Stimulated activated naive CD4-positive, alpha-beta T cell treated with Interleukin-2 at 50 U/mL for 16 hours (primary cell): ENCODE measurements at regions not wholly inside any gene's neighbourhood (a gene's known extent, or its start where the extent isn't known, plus 50 kb on each side); places are given as distances from the start of the nearest gene placed in this dataset.

Experiments used
- DNase-seq: peaks from one replicate; lab custom pipeline; 2025; lab: John Stamatoyannopoulos, UW

DNA sequence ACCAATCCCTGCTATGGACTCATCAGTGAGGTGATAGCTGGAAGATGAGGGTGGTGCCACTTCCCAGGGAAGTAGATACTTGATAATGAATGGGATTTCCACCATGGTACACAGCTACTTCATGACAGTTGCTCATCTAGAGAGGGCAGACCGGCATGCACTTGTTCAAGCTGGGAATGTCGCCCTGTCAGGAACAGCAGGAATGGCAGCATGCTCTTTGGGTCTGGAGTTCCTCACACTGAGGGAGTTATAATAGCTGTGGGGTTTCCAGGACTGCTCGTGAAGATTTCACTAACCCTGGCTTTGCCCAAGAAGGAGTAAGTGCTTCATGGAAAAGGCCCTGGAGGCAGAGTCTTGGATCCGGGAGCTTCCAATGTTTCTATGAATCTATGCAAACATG lies 129.2 kb downstream of the PSMG1 start:
- no peak for DNase-seq

DNA sequence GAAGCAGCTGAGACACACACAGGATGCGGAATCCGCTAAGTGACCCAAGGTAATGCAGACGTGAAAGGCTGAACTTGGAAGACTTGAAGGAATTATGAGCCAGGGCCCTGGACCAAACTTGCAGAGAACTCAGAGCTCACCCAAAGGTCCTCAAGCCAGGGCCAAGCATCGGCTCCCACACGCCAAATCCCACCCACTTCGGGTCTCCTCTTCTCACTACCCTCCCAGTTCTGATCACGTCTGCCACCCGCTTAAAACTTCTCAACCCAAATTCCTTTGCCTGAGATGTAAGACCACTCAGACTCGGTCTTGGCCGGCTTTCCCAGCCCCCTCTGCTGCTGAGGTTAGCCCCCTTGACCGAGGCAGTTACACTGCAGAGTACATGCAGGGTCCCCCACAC lies 130.1 kb downstream of the PSMG1 start:
- no peak for DNase-seq

DNA sequence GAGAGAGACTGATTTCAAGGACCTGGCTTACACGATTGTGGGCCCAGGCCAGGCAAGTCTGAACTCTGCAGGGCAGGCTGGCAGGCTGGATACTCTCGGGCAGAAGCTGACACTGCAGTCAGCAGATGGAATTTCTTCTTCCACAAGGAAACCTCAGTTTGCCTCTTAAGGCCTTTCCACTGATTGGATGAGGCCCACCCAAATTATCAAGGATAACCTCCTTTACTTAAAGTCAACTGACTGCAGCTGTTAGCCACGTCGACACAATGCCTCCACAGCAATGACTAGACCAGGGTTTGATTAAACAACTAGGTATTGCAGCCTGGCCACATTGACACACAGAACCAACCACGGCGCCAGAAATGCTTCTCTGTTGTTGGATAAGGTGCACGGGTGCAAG lies 130.5 kb downstream of the PSMG1 start:
- DNase-seq, result no peak

DNA sequence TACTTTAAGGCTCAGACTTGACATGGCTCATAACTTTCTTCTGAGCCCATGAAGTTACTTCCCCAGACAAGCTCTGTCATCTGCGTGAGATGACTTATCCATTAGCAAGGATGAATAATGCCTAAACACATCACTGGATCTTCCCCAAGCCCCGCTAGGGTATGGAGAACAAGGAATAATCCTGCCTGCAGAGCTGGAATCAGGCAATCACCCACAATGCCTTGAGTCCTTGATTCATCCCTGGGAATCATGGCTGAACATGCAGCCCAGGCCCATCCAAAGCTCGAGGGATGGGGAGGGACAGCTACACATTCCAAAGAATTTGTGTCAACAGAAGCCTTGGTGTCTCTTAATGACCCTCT lies 131.7 kb downstream of the PSMG1 start:
- DNase-seq, result no peak

DNA sequence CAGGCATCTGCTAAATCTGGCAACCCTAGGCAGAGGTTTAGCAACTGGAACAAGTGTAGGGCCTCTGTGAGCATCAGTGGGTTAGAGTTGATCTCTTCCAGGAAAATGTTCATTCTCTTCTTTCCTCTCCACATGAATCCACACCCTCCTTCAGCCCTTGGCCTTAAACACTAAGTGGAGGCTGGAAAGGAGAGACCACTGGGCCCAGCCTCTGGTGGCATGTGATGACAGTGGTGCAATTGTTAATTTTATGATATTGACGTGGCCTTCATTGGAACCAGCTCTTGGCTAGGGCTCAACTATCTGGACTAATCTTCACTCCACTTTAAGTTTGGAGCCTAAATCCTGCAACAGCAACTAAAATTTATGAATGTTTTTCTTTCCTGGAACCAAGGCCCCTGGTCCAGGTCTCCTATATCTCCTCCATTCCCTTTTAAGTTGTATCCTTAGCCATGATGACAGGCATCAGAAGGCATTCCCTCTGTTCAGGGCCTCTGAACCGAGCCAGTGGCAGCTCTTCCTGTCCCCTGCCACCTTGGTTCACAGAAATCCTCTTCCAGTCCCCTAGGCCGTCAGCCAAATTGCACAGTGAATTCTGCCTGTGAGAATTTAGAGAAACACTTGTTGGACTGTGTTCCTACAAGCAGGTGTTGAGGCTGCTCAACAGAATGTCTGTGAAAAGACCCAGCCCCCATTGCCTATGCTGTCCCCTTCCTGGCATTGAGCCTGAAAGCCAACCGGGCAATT lies 132.2 kb downstream of the PSMG1 start:
- no peak for DNase-seq

DNA sequence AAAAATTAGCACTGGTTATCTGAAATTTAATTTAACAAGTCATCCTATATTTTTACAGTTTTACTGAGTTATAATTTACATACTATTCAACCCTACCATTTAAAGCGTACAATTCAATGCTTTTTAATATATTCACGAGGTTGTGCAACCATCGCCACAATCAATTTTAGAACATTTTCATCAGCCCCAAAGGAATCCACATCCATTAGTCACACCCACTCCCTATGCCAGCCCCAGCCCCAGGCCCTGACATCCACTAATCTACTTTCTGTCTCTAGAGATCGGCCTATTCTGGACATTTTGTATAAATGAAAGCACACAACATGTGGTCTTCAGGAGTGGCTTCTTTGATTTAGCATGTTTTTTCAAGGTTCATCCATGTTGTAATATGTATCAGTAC lies 134.7 kb downstream of the PSMG1 start:
- DNase-seq, result no peak

DNA sequence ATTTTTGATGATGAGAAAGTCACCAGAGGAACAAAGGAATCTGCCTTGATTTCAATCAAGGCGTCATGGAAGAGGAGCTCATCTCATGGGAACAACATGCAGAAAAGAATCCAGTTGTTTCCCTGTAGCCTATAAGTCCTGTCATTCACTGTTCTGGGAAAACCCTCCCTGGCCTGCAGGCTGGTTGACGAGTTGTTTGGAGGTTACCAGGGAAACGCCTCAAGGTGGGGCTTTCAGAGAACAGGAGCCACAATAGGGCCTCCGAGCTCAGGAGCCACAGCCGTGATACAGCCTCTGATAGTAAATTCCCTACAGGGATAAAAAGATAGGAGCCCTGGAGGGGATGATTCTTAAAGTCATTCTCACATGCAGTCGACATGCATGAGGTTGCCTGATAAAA lies 135.2 kb downstream of the PSMG1 start:
- no peak for DNase-seq

DNA sequence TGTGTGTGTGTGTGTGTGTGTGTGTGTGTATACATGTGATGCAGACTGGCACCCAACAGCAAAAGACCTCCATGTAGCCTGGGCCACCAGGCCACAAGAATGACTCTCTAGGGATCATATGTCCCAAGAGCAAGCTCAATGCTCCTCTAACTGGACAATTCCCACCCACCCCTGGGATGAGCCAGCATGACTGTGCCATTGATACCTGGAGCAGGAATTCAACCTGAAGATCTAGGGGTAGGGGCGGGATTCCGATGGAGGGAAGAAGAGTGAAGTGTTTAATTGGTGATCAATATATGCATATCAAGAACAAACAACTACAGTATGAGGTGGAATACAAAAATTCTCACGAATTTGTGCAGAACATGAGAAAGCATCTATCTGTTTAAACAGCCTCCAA lies 136.2 kb downstream of the PSMG1 start:
- no peak for DNase-seq

DNA sequence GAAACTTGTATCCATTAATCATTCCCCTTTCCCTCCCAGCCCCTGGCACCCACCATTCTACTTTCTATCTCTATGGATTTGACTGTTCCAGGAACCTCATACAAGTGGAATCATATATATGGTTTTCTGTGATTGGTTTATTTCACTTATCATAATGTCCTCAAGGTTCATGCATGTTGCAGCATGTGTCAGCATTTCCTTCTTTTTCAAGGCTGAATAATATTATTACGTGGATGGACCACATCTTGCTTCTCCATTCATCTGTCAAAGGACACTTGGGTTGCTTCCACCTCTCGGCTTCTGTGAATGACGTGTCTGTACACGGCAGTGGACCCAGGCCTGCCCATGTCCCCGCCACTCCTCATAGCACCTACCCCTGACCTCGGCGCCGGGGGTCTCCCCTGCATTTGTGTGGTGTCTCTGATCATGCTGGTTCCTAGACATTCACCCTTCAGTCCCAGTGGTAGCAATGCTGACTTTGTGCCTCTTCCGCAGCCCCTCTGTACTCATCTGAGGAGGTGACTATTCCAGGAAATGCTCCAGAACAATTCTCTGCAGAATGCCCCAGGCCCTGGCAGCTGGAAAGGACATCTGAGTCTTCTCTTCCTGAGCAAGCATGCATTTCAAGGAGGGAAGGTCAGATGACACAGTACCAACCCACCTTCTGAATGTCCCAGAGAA lies 136.9 kb downstream of the PSMG1 start:
- no peak for DNase-seq

DNA sequence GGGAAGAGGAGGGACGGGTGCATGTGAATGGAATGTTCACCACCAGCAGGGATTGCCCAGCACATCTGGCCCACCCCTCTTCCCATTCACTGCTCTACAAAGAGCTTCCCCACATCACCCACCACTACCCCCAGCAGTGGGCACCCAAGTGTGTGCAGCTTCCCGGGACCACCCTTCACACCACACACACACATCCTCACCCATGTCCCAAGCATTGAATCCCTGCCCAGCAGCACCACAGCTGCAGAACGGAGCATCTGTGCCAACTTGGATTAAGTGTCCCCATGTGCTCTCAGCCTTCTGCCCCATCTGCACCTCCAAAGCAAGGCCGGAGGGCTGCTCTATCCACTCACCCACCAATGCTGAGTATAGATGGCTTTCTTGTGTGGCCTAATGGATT lies 141.4 kb downstream of the PSMG1 start:
- DNase-seq, result no peak

DNA sequence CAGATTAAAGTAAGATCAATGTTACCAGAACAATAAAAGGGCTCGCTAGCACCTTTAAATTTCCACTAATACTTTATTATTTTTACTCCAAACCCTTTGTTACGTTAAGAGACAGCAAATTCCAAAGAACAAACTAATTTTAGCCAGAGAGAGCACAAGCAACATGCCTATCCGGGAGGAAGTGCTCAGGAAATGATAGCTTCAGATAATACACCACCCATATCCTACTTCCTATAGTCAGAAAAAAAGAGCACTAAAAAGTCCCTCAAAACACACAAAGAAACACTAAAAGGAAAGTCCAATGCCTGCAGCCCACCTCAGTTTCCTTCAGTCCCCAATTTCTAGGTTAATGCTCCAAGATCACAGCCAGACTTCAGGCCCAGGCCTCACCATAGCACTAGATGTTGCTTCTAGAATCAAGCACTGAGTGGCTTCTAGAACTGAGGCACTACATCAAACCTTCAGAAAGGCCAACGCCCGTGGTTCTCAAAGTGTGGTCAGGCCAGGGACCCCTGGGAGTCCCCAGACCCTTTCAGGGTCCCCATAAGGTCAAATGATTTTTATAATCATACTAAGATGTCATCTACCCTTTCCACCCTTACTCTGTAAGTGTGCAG lies 142.6 kb downstream of the PSMG1 start:
- DNase-seq, result no peak

DNA sequence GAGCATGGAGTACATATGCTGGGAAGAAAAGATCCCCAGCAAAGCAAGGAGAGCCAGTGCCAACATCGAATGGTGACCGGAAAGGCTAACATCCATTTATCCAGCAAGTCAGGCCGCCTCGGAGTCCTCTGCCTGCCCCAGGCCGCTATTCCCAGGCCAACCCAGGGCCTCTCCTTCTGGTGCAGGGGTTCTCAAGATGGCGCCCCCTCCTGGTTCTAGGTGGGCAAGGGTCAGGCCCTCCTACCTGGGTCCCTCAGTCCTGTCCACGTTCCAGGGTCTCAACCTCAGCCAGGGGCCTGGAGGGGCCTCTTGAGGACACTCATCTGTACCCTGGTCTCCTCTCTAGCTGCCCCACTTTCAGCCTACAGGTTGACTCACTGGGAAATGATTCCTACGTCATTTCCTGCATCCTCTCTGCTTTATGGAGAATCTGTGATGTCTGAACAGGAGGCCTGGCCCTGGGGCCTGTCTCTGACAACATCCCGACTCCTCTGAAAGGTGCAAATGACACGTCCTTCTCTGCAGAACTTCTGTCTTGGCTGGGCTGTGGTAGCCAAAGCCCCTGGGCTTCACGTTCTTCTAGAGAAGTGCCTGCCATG lies 145.3 kb downstream of the PSMG1 start:
- DNase-seq, result no peak

DNA sequence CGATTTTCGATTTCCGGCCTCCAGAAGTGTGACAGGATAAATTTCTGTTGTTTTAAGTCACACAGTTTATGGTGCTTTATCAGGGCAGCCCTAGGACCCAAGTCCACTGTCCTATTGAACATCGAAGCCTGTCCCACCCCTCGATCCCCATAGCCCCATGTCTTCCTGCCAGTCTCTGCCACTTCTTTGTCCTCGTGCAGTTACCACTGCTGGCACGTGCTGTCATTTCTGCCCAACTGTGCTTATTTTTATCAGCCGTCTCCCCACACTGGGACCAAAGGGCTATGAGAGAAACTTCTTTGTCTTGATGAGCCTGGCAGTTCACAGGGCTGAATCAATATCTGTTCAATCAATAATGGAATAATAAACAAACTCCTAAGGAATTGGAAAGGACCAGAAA lies 146.7 kb downstream of the PSMG1 start:
- no peak for DNase-seq

DNA sequence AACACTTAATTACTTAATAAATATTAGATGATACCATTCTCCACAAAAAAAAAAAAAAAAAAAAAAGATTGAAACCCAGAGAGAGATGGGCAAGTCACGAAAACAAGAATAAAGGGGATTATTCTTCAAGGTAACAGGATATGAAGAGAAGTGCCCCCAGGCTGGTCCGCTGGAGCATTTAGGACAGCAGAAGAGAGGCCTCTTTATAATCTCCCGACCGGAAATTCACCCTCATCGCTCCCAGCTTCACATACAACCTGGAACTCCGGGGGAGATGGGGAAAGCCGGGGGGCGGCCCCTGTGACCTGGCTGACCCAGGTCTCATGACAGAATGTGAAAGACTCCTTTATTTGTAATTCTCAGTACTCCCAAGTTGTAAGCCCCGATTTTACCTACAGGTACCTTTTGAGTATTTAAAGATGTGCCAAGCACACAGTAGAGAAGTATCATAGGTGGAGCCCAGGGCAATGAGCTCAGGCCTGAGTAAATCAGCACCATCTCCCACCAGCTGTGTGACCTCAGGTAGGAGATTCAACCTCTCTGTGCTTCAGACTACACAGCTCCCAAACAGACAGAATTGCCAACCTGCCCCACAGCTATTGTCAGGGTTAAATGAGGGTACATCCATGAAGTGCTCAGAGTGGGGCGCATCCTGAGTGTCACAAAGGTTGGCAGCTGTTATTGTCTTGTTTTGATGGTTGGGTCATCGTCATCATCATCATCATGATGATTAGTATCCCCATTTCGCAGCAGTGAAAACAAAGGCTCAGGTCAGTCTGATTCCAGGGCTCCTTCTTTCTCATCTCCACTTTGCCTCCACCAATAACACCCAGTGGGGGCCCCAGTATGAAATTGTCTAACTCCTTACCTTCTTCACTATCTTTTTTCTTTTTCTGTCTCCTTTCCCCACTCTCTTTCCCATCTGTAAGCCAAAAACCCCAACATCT lies 148.4 kb downstream of the PSMG1 start:
- no peak for DNase-seq

DNA sequence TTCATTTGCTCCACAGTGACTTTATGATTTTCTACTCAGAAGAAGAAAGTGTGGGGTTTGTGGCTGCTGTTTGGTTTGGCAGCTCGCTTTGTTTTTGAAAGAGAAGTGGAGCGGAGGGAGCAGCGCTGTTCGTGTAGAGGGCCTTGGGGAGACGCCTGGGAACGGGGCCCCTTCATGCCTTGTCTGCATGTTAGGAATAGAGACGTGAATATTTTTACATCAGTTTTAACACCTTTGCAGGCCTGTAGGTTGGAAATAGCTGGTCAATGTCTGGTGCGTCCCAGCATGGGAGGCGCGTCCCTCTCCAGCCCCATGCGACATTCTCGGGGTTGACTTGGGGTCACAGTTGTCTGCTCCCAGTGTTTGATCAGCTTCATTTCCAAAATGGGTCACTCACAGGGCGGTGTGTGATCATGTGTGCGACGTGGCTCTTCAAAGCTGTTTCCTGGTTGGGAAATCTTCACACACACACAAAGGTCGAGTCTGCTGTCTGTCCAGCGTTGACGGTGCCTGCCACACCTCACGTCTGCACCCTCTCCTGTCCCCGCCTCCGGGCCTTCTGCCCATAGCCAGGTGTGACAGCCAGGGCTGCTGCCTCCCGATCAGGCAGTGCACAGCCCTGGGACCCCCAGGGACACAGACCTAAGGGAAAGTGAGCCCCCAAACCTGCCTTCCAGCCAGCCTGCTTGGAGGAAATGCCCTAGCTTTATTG lies 149.2 kb downstream of the PSMG1 start:
- DNase-seq, result no peak

DNA sequence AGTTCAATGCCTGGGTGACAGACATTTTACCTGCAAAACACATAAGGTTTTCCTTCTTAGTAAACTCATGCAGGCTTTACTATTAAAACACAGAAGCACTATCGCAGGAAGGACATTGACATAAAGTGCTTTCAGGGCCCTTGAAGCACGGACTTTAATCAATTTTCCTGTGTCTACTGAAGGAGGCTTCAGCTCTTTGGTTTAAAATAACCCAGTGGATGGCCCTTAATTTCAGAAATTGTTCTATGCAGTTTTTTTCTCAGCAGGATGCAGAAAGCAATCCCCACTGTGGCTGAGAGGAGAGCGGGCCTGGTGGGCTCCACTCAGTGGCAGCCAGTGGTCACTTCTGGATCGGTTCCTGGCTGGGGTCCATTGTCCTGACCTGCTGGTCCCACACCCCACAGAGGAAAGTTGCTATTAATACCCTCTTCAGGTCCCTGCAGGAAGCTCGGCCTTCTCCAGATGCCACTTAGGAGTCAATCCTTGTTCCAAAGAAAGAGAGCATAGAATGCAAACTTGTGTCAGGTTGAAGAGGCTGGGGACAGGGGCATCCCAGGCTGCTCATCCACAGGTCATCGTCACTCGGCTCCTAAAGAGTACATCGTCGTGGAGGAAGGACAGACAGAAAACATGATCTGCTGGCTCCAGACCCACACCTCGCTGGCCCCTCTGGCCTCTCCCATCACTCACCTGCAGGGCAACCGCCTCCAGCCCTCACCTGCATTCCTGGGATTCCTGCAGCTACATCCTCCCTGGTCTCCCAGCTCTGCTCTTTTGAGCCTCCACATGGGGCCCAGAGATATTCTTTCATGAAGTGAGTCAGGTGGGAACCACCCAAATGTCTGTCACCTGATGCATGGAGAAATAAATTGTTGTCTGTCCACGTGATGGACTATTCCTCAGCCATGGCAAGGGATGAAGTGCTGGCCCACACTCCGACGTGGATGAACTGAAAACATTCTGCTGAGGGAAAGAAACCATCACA lies 153.1 kb downstream of the PSMG1 start:
- no peak for DNase-seq

DNA sequence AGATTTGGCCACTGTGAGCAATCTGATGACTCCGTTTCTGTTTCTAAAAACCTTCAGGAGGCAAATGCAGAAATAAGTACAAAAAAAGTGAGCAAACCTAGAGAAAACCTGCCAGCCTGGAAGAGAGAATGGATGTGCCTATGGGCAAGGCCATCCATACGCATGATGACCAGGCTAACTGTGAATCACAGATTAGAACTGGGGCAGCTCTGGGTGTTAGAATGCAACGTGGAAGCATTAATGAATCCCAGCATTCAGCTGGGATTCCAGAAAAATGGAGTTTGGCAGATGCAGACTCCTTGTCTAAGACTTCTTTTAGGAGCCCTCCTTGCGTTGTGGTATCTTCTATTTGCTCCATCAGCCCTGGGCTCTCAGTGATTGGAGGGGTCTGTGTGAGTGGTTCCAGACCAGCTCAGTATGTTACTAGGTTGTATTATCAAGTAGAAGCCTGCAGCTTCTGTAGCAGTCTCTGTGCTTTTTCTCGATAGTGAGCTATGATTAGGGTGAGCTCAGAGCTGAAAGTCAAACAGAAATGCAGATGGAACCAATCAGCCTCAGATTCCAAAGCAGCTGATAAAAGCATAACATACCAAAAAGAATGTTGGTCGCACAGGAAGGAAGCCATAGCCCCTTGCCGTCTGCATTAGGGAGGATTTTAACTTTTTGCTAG lies 154.0 kb downstream of the PSMG1 start:
- DNase-seq, result no peak

DNA sequence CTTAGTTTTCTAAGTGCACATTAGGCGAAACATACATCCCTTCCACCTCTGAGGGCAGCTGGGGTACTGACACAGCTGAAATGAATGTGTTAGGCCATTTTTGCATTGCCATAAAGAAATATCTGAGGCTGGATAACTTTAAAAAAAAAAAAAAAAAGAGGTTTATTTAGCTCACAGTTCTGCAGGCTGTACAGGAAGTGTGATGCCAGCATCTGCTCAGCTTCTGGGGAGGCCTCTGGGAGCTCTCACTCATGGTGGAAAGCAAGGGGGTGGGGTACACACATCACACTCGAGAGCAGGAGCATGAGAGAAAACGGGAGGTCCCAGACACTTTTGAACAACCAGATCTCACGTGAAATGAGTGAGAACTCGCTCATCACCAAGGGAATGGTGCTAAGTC lies 158.1 kb downstream of the PSMG1 start:
- DNase-seq, result no peak

DNA sequence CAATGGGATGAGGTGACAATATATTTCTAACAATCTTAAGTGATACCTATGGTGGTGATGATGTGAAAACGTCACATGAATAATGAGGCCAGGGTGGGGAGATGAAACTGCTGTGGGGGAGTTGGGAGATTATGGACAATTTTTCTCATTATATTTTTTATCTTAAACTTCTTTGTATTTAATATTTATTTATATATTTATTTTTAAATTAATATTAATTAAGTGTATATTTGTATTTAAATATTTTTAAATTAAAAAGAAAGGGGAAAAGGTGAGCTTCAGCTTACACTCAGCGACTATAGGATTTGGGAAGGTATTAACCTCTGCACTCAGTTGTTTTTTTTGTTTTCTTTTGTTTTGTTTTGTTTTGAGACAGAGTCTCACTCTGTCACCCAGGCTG lies 158.7 kb downstream of the PSMG1 start:
- no peak for DNase-seq
